Smooth muscle cell (in vitro differentiated cells): ENCODE measurements at regions not wholly inside any gene's neighbourhood (a gene's known extent, or its start where the extent isn't known, plus 50 kb on each side); places are given as distances from the start of the nearest gene placed in this dataset.

Experiments
- DNase-seq: peaks from one replicate; lab custom pipeline; 2025; ENCODE audit not compliant: unreplicated experiment; lab: John Stamatoyannopoulos, UW
- H2AFZ ChIP-seq: fragments of 200-600 bp; sonication (generic); 2 replicates; pipeline ENCODE4 v1.6.0; 2016; ENCODE audit warnings: antibody characterized with exemption, low read depth, mild to moderate bottlenecking
- H3F3A ChIP-seq: fragments of 200-600 bp; sonication (generic); 2 replicates; pipeline ENCODE4 v1.6.0; 2017; ENCODE audit warnings: antibody characterized with exemption, low read depth
- H3K27ac ChIP-seq: fragments of 200-600 bp; sonication (generic); 2 replicates; pipeline ENCODE4 v1.5.1; 2016; ENCODE audit warnings: low read depth, mild to moderate bottlenecking
- H3K27me3 ChIP-seq: fragments of 200-600 bp; sonication (generic); 2 replicates; pipeline ENCODE4 v1.6.1; 2016; ENCODE audit warnings: low read depth, mild to moderate bottlenecking
- H3K36me3 ChIP-seq: fragments of 200-600 bp; sonication (generic); 2 replicates; pipeline ENCODE4 v1.5.1; 2016; ENCODE audit warnings: low read depth
- H3K4me1 ChIP-seq: fragments of 200-600 bp; sonication (generic); 2 replicates; pipeline ENCODE4 v1.5.1; 2016; ENCODE audit warnings: low read depth
- H3K4me2 ChIP-seq: fragments of 200-600 bp; sonication (generic); 2 replicates; pipeline ENCODE4 v1.6.0; 2016; ENCODE audit warnings: mild to moderate bottlenecking
- H3K4me3 ChIP-seq: fragments of 200-600 bp; sonication (generic); 2 replicates; pipeline ENCODE4 v1.5.1; 2016; ENCODE audit warnings: mild to moderate bottlenecking
- H3K79me2 ChIP-seq: fragments of 200-600 bp; sonication (generic); 2 replicates; pipeline ENCODE4 v1.6.0; 2016; ENCODE audit warnings: low read depth, mild to moderate bottlenecking
- H3K9ac ChIP-seq: fragments of 200-600 bp; sonication (generic); 2 replicates; pipeline ENCODE4 v1.6.0; 2016; ENCODE audit warnings: low read depth
- H3K9me3 ChIP-seq: fragments of 200-600 bp; sonication (generic); replicated peaks from 2 replicates; pipeline ENCODE4 v1.5.1; 2016; ENCODE audit warnings: low read depth
- H4K20me1 ChIP-seq: fragments of 200-600 bp; sonication (generic); 2 replicates; pipeline ENCODE4 v1.6.0; 2016; ENCODE audit warnings: low read depth
- CTCF ChIP-seq: fragments of 200-600 bp; sonication (generic); IDR thresholded peaks from 2 replicates; pipeline ENCODE4 v1.5.1; 2017; ENCODE audit warnings: borderline replicate concordance, mild to moderate bottlenecking, antibody characterized with exemption; ENCODE audit not compliant: insufficient read depth, poor library complexity, severe bottlenecking
- WGBS: methylation state at CpG from one replicate; pipeline ENCODE4 v1.1.7; 2016; ENCODE audit warnings: low lambda C conversion rate; 5-methylcytosine and 5-hydroxymethylcytosine counted together

GRCh38 chr11:25742800-25743199 is 589.1 kb upstream of the ANO3 start:
- no peak for TF ChIP-seq CTCF
- H3K4me1 ChIP-seq = no peaks in the 10 kb centered on the region
- H3F3A ChIP-seq = no peaks in the 10 kb centered on the region
- H3K9ac ChIP-seq = no peak overlapping the region
- no peak overlapping the region for H3K4me3 ChIP-seq
- H2AFZ ChIP-seq = no peak overlapping the region
- H3K36me3 ChIP-seq = no peaks in the 10 kb centered on the region
- H4K20me1 ChIP-seq = no peaks in the 10 kb centered on the region
- DNase-seq = no peak
- H3K4me2 ChIP-seq = no peak overlapping the region
- H3K79me2 ChIP-seq = no peaks in the 10 kb centered on the region
- no peaks in the 10 kb centered on the region for H3K27me3 ChIP-seq
- no peak overlapping the region for H3K27ac ChIP-seq
- H3K9me3 ChIP-seq = no peaks in the 10 kb centered on the region

- Histone ChIP-seq H3K27ac (no peak overlapping the region), H2AFZ (no peak overlapping the region), H3K4me1 (no peaks in the 10 kb centered on the region), H3K9me3 (no peaks in the 10 kb centered on the region), H3K27me3 (no peaks in the 10 kb centered on the region), H4K20me1 (no peaks in the 10 kb centered on the region), H3K4me2 (no peak overlapping the region), H3K79me2 (no peaks in the 10 kb centered on the region), H3F3A (no peaks in the 10 kb centered on the region), H3K9ac (no peak overlapping the region), H3K36me3 (no peaks in the 10 kb centered on the region), H3K4me3 (no peak overlapping the region)
- WGBS = 19% methylated on average over 2 of the region's 2 CpGs
- no peak for TF ChIP-seq CTCF
- DNase-seq = no peak
These were observed 576.5 kb upstream of the ANO3 start for GRCh38 chr11:25755381-25755780.

- 90% methylated on average over 22 of the region's 23 CpGs for WGBS
These were observed 575.9 kb upstream of the ANO3 start for GRCh38 chr11:25755918-25756584.

More at GRCh38 chr11:25755918-25756584, 575.9 kb upstream of the ANO3 start:
- Histone ChIP-seq H3K79me2 (no peaks in the 10 kb centered on the region), H3K4me2 (no peak overlapping the region), H3F3A (no peaks in the 10 kb centered on the region), H3K4me1 (no peaks in the 10 kb centered on the region), H3K27ac (no peak overlapping the region), H3K4me3 (no peak overlapping the region), H4K20me1 (no peaks in the 10 kb centered on the region), H3K9me3 (no peaks in the 10 kb centered on the region), H3K36me3 (no peaks in the 10 kb centered on the region), H3K9ac (no peak overlapping the region), H3K27me3 (no peaks in the 10 kb centered on the region), H2AFZ (no peak overlapping the region)
- no peak for DNase-seq
- no peak for TF ChIP-seq CTCF
